MCF 10A (cell line): ENCODE measurements at regions not wholly inside any gene's neighbourhood (a gene's known extent, or its start where the extent isn't known, plus 50 kb on each side); places are given as distances from the start of the nearest gene placed in this dataset.

Experiments used
- BruUV-seq: library from RNA; stranded (reverse); fragments of 400-500 nt; replicated peaks from 2 replicates; lab custom pipeline; 2021; lab: Mats Ljungman, UMichigan
- CTCF ChIA-PET: fragments of 300-600 bp; sonication (Branson Sonifier 250); formaldehyde crosslinking; extraction: SDS; loops from one replicate; lab custom pipeline; 2021; ENCODE audit warnings: antibody characterized with exemption, inconsistent platforms; lab: Yijun Ruan, JAX
- POLR2A ChIA-PET: fragments of 300-600, 350-650 bp; sonication (Branson Sonifier 250); formaldehyde crosslinking; extraction: SDS; loops from one replicate; lab custom pipeline; 2020; ENCODE audit warnings: antibody characterized with exemption, inconsistent platforms; lab: Yijun Ruan, JAX
- DNase-seq: peaks from one replicate; pipeline ENCODE4 v3.0.0-alpha.2; 2018; ENCODE audit not compliant: unreplicated experiment
- H3K27ac Mint-ChIP-seq: one replicate; pipeline ENCODE4 v1.8.0; 2022; ENCODE audit warnings: mild to moderate bottlenecking, low read depth, mixed read lengths; ENCODE audit not compliant: unreplicated experiment
- H3K27me3 Mint-ChIP-seq: one replicate; pipeline ENCODE4 v1.8.0; 2022; ENCODE audit warnings: mixed read lengths; ENCODE audit not compliant: insufficient read depth, unreplicated experiment
- H3K36me3 Mint-ChIP-seq: one replicate; pipeline ENCODE4 v1.8.0; 2022; ENCODE audit warnings: mild to moderate bottlenecking, moderate library complexity, mixed read lengths; ENCODE audit not compliant: insufficient read depth, unreplicated experiment
- H3K4me1 Mint-ChIP-seq: one replicate; pipeline ENCODE4 v1.8.0; 2022; ENCODE audit warnings: mixed read lengths; ENCODE audit not compliant: insufficient read depth, unreplicated experiment
- H3K4me3 Mint-ChIP-seq: one replicate; pipeline ENCODE4 v1.8.0; 2022; ENCODE audit warnings: mild to moderate bottlenecking, moderate library complexity, mixed read lengths; ENCODE audit not compliant: unreplicated experiment
- H3K9me3 Mint-ChIP-seq: one replicate; pipeline ENCODE4 v1.8.0; 2022; ENCODE audit warnings: mixed read lengths; ENCODE audit not compliant: unreplicated experiment
- CTCF ChIP-seq: fragments of 200-600 bp; IDR thresholded peaks from one replicate; pipeline ENCODE4 v1.8.0; 2022; ENCODE audit warnings: antibody characterized with exemption, mild to moderate bottlenecking; ENCODE audit not compliant: unreplicated experiment
- intact Hi-C: fragments of 100-400 bp; cut with micrococcal nuclease; formaldehyde crosslinking; loops from 2 replicates; pipeline ENCODE4 v1.14.1; 2022

DNA sequence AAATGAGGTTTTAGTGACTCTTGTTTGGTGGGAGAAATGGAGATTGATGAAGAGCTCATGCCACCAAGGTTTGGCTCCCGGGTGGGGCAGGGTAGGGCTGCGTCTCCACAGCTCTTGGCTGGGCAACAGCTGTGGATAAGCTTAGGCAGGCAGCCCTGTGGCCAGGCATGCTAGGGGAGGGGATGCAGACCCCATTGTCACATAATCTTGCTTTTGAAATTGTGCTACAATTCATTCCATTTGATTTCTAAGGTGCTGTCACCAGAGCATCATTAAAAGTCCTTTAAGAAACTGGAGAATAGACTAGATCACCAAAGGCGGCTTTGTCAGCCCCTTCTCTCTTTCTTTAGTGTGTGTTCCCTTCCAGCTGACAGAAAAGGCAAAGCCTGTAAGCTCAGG lies 574.2 kb upstream of the JAG1 start:
- no TSS peak for BruUV-seq
- H3K4me1 Mint-ChIP-seq, result no peaks in the 10 kb centered on the region
- intact Hi-C loops, result no loop called here
- no peak overlapping the region for H3K4me3 Mint-ChIP-seq
- ChIA-PET POLR2A (no interaction called here), CTCF (interaction anchor here (0.6 kb wide), 1 partner anchor 351 kb away, joined by 3 read pairs; no protein-coding TSS in a partner anchor)
- H3K27ac Mint-ChIP-seq, result no peak overlapping the region
- H3K36me3 Mint-ChIP-seq, result no peaks in the 10 kb centered on the region
- no peaks in the 10 kb centered on the region for H3K27me3 Mint-ChIP-seq
- no peak for DNase-seq
- no peak for TF ChIP-seq CTCF
- no peaks in the 10 kb centered on the region for H3K9me3 Mint-ChIP-seq

- Mint-ChIP-seq H3K36me3 (no peaks in the 10 kb centered on the region), H3K27ac (no peak overlapping the region), H3K27me3 (no peaks in the 10 kb centered on the region), H3K9me3 (peaks cover 7% of the 10 kb centered on the region), H3K4me1 (no peaks in the 10 kb centered on the region), H3K4me3 (no peak overlapping the region)
- ChIA-PET POLR2A (no interaction called here), CTCF (interaction anchor here (0.6 to 1.3 kb wide), 6 partner anchors 13 to 612 kb away, joined by 3 read pairs; no protein-coding TSS in a partner anchor)
- TF ChIP-seq CTCF, result no peak
- no TSS peak for BruUV-seq
- DNase-seq, result no peak
- intact Hi-C loops, result no loop called here
These were observed 575.2 kb upstream of the JAG1 start for GRCh38 chr20:11248687-11249638.

- ChIA-PET CTCF (interaction anchor here (0.7 to 1.3 kb wide), 3 partner anchors 71 to 613 kb away, joined by 3 read pairs; no protein-coding TSS in a partner anchor), POLR2A (no interaction called here)
- Mint-ChIP-seq H3K27ac (no peak overlapping the region), H3K36me3 (no peaks in the 10 kb centered on the region), H3K4me3 (no peak overlapping the region), H3K4me1 (no peaks in the 10 kb centered on the region), H3K9me3 (peaks cover 7% of the 10 kb centered on the region), H3K27me3 (no peaks in the 10 kb centered on the region)
- TF ChIP-seq CTCF, result no peak
- BruUV-seq, result no TSS peak
- no peak for DNase-seq
- intact Hi-C loops, result no loop called here
These were observed 575.9 kb upstream of the JAG1 start for GRCh38 chr20:11249683-11250082.

DNA sequence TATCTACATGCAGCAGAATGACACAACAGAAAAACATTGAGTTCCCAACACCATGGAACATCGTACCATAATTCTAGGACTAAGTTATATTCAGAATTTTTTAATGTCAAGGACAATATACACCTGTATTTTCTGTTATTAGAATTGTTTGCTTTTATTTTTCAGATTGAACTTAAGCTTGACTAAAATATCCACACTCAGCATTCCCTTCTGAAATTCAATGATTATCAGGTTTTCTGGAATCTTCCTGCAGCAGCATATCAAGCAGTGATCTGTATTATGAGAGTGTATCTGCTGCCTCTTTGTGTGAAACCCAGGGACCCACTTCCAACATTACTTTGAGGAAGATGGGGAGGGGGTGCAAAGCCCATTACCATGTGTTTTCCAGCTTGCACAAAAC lies 578.6 kb upstream of the JAG1 start:
- ChIA-PET POLR2A (interaction anchor here (0.6 to 1.9 kb wide), 3 partner anchors 14 to 526 kb away, joined by 3 to 4 read pairs (median 3); no protein-coding TSS in a partner anchor), CTCF (interaction anchor here (0.6 to 1.3 kb wide), 3 partner anchors 9 to 588 kb away, joined by 3 to 5 read pairs (median 3); no protein-coding TSS in a partner anchor)
- no peak overlapping the region for H3K27ac Mint-ChIP-seq
- no peak overlapping the region for H3K4me3 Mint-ChIP-seq
- intact Hi-C loops, result no loop called here
- H3K27me3 Mint-ChIP-seq, result no peaks in the 10 kb centered on the region
- BruUV-seq, result no TSS peak
- H3K9me3 Mint-ChIP-seq, result peaks cover 7% of the 10 kb centered on the region
- no peaks in the 10 kb centered on the region for H3K4me1 Mint-ChIP-seq
- DNase-seq, result no peak
- TF ChIP-seq CTCF, result no peak
- no peaks in the 10 kb centered on the region for H3K36me3 Mint-ChIP-seq
